ENCODE measurements at regions not wholly inside any gene's neighbourhood (a gene's known extent, or its start where the extent isn't known, plus 50 kb on each side); places are given as distances from the start of the nearest gene placed in this dataset.

GRCh38 chr7:118731854-118732253, 507.4 kb downstream of the ANKRD7 start:
- Histone ChIP-seq H3K27ac (ENCODE audit: low read length) (no peak overlapping the region), H3K36me3 (ENCODE audit: control insufficient read depth, insufficient read depth, low read length) (no peaks in the 10 kb centered on the region), H3K4me3 (ENCODE audit: low read length) (no peak overlapping the region), H3K9me3 (ENCODE audit: control insufficient read depth, insufficient read depth, low read length) (no peaks in the 10 kb centered on the region), H3K4me1 (ENCODE audit: control insufficient read depth, insufficient read depth, low read length) (no peaks in the 10 kb centered on the region), H3K27me3 (ENCODE audit: control insufficient read depth, insufficient read depth, low read length) (no peaks in the 10 kb centered on the region)
- Mint-ChIP-seq H3K27me3 (ENCODE audit: low read depth in 2 of 2) (no peaks in the 10 kb centered on the region), H3K4me3 (no peak overlapping the region), H3K4me1 (no peaks in the 10 kb centered on the region), H3K9me3 (peaks cover 10 to 19% of the 10 kb centered on the region in 2 donors), H3K36me3 (no peaks in the 10 kb centered on the region), H3K27ac (no peak overlapping the region)
- TF ChIP-seq, protein P1, sequence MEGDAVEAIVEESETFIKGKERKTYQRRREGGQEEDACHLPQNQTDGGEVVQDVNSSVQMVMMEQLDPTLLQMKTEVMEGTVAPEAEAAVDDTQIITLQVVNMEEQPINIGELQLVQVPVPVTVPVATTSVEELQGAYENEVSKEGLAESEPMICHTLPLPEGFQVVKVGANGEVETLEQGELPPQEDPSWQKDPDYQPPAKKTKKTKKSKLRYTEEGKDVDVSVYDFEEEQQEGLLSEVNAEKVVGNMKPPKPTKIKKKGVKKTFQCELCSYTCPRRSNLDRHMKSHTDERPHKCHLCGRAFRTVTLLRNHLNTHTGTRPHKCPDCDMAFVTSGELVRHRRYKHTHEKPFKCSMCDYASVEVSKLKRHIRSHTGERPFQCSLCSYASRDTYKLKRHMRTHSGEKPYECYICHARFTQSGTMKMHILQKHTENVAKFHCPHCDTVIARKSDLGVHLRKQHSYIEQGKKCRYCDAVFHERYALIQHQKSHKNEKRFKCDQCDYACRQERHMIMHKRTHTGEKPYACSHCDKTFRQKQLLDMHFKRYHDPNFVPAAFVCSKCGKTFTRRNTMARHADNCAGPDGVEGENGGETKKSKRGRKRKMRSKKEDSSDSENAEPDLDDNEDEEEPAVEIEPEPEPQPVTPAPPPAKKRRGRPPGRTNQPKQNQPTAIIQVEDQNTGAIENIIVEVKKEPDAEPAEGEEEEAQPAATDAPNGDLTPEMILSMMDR (IDR thresholded peaks at IDR 0.05), result no peak
- 36% methylated on average over 2 of the region's 2 CpGs for WGBS (ENCODE audit: insufficient coverage)
- no peak for DNase-seq
- intact Hi-C loops (cut with micrococcal nuclease), result no loop called here
- ATAC-seq, result no peak

DNA sequence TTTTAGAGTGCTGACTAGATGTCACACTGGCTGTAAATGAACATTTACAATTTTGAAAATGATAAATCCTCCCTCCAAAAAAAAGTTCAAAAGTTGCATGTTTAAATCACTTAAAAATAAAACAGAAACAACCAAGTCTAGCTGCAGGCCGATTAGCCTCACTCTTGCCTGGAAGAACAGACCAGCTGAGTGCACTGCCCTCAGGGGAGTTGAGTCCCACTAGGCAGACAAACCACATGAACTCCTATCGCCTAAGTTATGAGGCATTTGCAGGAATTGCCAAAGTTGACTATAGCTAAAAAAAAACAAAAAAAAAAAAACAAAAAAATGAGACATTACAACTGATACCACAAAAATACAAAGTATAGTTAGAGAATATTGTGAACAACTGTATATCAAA, 510.0 kb downstream of the ANKRD7 start:
- TF ChIP-seq, protein P1 (IDR thresholded peaks at IDR 0.05), result no peak
- ATAC-seq, result no peak
- no peaks in the 10 kb centered on the region for H3K27me3 Mint-ChIP-seq (ENCODE audit: low read depth in 2 of 2)

GRCh38 chr7:118735441-118735840, 510.9 kb downstream of the ANKRD7 start:
- no peaks in the 10 kb centered on the region for H3K27me3 ChIP-seq (ENCODE audit: control insufficient read depth, insufficient read depth, low read length)
- H3K27me3 Mint-ChIP-seq (ENCODE audit: low read depth in 2 of 2), result no peaks in the 10 kb centered on the region
- intact Hi-C loops (cut with micrococcal nuclease), result no loop called here
- no peaks in the 10 kb centered on the region for H3K36me3 ChIP-seq (ENCODE audit: control insufficient read depth, insufficient read depth, low read length)
- ATAC-seq (no peak), DNase-seq (no peak)
- H3K4me1 Mint-ChIP-seq, result no peaks in the 10 kb centered on the region
- H3K9me3 Mint-ChIP-seq, result peaks cover 10 to 11% of the 10 kb centered on the region in 2 donors
- no peak overlapping the region for H3K4me3 ChIP-seq (ENCODE audit: low read length)
- no peaks in the 10 kb centered on the region for H3K36me3 Mint-ChIP-seq
- H3K9me3 ChIP-seq (ENCODE audit: control insufficient read depth, insufficient read depth, low read length), result no peaks in the 10 kb centered on the region
- TF ChIP-seq, protein P1 (IDR thresholded peaks at IDR 0.05), result no peak
- no peak overlapping the region for H3K27ac Mint-ChIP-seq
- H3K4me1 ChIP-seq (ENCODE audit: control insufficient read depth, insufficient read depth, low read length), result no peaks in the 10 kb centered on the region
- no peak overlapping the region for H3K27ac ChIP-seq (ENCODE audit: low read length)
- no peak overlapping the region for H3K4me3 Mint-ChIP-seq

More for the DNA sequence above, 510.0 kb downstream of the ANKRD7 start:
- Histone ChIP-seq H3K9me3 (ENCODE audit: control insufficient read depth, insufficient read depth, low read length) (no peaks in the 10 kb centered on the region), H3K36me3 (ENCODE audit: control insufficient read depth, insufficient read depth, low read length) (no peaks in the 10 kb centered on the region), H3K27me3 (ENCODE audit: control insufficient read depth, insufficient read depth, low read length) (no peaks in the 10 kb centered on the region), H3K4me3 (ENCODE audit: low read length) (no peak overlapping the region), H3K4me1 (ENCODE audit: control insufficient read depth, insufficient read depth, low read length) (no peaks in the 10 kb centered on the region), H3K27ac (ENCODE audit: low read length) (no peak overlapping the region)
- no peak for DNase-seq
- no peak overlapping the region for H3K27ac Mint-ChIP-seq
- WGBS (ENCODE audit: insufficient coverage), result 85% methylated on average over 1 of the region's 2 CpGs
- H3K36me3 Mint-ChIP-seq, result no peaks in the 10 kb centered on the region
- peaks cover 6% of the 10 kb centered on the region in 2 donors for H3K9me3 Mint-ChIP-seq
- no peaks in the 10 kb centered on the region for H3K4me1 Mint-ChIP-seq
- intact Hi-C loops (cut with micrococcal nuclease), result no loop called here
- H3K4me3 Mint-ChIP-seq, result no peak overlapping the region

DNA sequence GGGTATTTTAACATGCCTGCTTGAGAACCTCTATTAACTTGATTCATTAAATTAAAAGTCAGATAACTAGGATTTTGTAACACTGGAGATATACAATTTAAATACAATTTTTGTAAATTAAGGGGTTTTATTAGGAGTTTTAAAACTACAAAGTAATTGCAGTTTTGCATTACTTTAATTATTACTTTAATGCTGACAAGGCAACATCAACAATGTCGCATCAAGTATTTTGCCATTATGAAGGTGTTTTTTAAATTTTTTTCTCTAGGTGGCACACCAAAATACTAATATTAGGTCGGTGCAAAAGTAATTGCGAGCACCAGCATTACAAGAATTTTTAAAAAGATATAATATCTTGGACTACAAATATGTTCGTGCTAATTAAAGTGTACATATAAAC, 513.4 kb downstream of the ANKRD7 start:
- H3K36me3 Mint-ChIP-seq, result no peaks in the 10 kb centered on the region
- Histone ChIP-seq H3K27me3 (ENCODE audit: control insufficient read depth, insufficient read depth, low read length) (no peaks in the 10 kb centered on the region), H3K36me3 (ENCODE audit: control insufficient read depth, insufficient read depth, low read length) (no peaks in the 10 kb centered on the region), H3K4me1 (ENCODE audit: control insufficient read depth, insufficient read depth, low read length) (no peaks in the 10 kb centered on the region), H3K4me3 (ENCODE audit: low read length) (no peak overlapping the region), H3K9me3 (ENCODE audit: control insufficient read depth, insufficient read depth, low read length) (no peaks in the 10 kb centered on the region), H3K27ac (ENCODE audit: low read length) (no peak overlapping the region)
- no peak overlapping the region for H3K4me3 Mint-ChIP-seq
- TF ChIP-seq, protein P1 (IDR thresholded peaks at IDR 0.05), result no peak
- no peaks in the 10 kb centered on the region for H3K4me1 Mint-ChIP-seq
- no CpG with 5 or more reads among the region's 4 CpGs for WGBS (ENCODE audit: insufficient coverage)
- H3K27ac Mint-ChIP-seq, result no peak overlapping the region
- H3K9me3 Mint-ChIP-seq, result peaks cover 12 to 14% of the 10 kb centered on the region in 2 donors
- DNase-seq (no peak), ATAC-seq (no peak)
- no peaks in the 10 kb centered on the region for H3K27me3 Mint-ChIP-seq (ENCODE audit: low read depth in 2 of 2)
- intact Hi-C loops (cut with micrococcal nuclease), result no loop called here

Measured in natural killer cell (primary cell).